ENCODE measurements at regions not wholly inside any gene's neighbourhood (a gene's known extent, or its start where the extent isn't known, plus 50 kb on each side); places are given as distances from the start of the nearest gene placed in this dataset.

- TF ChIP-seq ZBTB33 (IDR thresholded peaks at IDR 0.05; ENCODE audit: extremely low read depth, insufficient replicate concordance, low read length) (no peak), POLR2AphosphoS5 (IDR thresholded peaks at IDR 0.05; ENCODE audit: low read depth, low read length) (no peak), CEBPB (IDR thresholded peaks at IDR 0.05; ENCODE audit: low read depth) (no peak), EZH2phosphoT487 (IDR thresholded peaks at IDR 0.05; ENCODE audit: borderline replicate concordance) (no peak)
Observed at GRCh38 chr21:20572582-20572981, 425.6 kb upstream of the NCAM2 start (continued).

GRCh38 chr21:20581361-20581760, 416.8 kb upstream of the NCAM2 start:
- Histone ChIP-seq H3K9ac (ENCODE audit: low read length) (no peak overlapping the region), H4K20me1 (ENCODE audit: insufficient read depth) (no peaks in the 10 kb centered on the region), H3K4me2 (ENCODE audit: low read length) (no peak overlapping the region), H3K79me2 (ENCODE audit: insufficient read depth, low read length) (no peaks in the 10 kb centered on the region), H3K36me3 (ENCODE audit: control insufficient read depth in 1 of 2, insufficient read depth in 2 of 2, low read length in 2 of 2) (no peaks in the 10 kb centered on the region), H3K9me3 (ENCODE audit: control insufficient read depth in 1 of 2, insufficient read depth in 1 of 2, low read depth in 1 of 2, low read length in 2 of 2) (peaks cover 3 to 27% of the 10 kb centered on the region in 2 experiments; a peak in 3 of 4 replicates), H3K4me3 (replicated peaks in 1 of 2; ENCODE audit: low read depth in 1 of 2, low read length in 2 of 2) (no peak overlapping the region), H3K27ac (ENCODE audit: low read depth, low read length) (no peak overlapping the region), H3K27me3 (ENCODE audit: insufficient read depth, low read length) (no peaks in the 10 kb centered on the region), H2AFZ (ENCODE audit: low read depth, low read length, poor library complexity, severe bottlenecking) (no peak overlapping the region), H3K9me2 (ENCODE audit: insufficient read depth) (no peaks in the 10 kb centered on the region), H3K4me1 (ENCODE audit: control insufficient read depth in 1 of 2, insufficient read depth in 2 of 2, low read length in 2 of 2) (no peaks in the 10 kb centered on the region)
- BruUV-seq (replicated peaks): no TSS peak
- DNase-seq (ENCODE audit: low read depth, low spot score): no peak
- ATAC-seq: no peak
- intact Hi-C loops (cut with micrococcal nuclease): no loop called here
- TF ChIP-seq ZBTB33 (IDR thresholded peaks at IDR 0.05; ENCODE audit: extremely low read depth, insufficient replicate concordance, low read length) (no peak), CBX3 (IDR thresholded peaks at IDR 0.05; ENCODE audit: low read depth) (no peak), SIN3A (IDR thresholded peaks at IDR 0.05; ENCODE audit: low read depth) (no peak), MAX (IDR thresholded peaks at IDR 0.05) (no peak), POLR2A (IDR thresholded peaks at IDR 0.05; ENCODE audit: borderline replicate concordance, extremely low read depth, insufficient read depth, insufficient read length) (no peak), POLR2AphosphoS5 (IDR thresholded peaks at IDR 0.05; ENCODE audit: low read depth, low read length) (no peak), SRF (IDR thresholded peaks at IDR 0.05; ENCODE audit: low read depth) (no peak), YY1 (IDR thresholded peaks at IDR 0.05; ENCODE audit: extremely low read depth, insufficient replicate concordance, low read depth, low read length) (no peak), EZH2 (IDR thresholded peaks at IDR 0.05) (no peak)
- ChIA-PET CTCF (no interaction called here), POLR2A (no interaction called here), RAD21 (ENCODE audit: low non-redundant PET in 1 of 2, low total read pairs in 2 of 2, uncharacterized antibody in 2 of 2, unreplicated experiment in 2 of 2) (no interaction called here)

All from HCT116 (cell line).